ENCODE measurements at regions not wholly inside any gene's neighbourhood (a gene's known extent, or its start where the extent isn't known, plus 50 kb on each side); places are given as distances from the start of the nearest gene placed in this dataset.

- DNase-seq (ENCODE audit: low read depth in 2 of 2), result no peak
These were observed 570.7 kb downstream of the CAAP1 start for GRCh38 chr9:26321935-26322334.

- DNase-seq (ENCODE audit: low read depth in 2 of 2), result no peak
These were observed 572.7 kb downstream of the CAAP1 start for GRCh38 chr9:26319859-26320258.

GRCh38 chr9:26313108-26313507 is 579.5 kb downstream of the CAAP1 start:
- DNase-seq (ENCODE audit: low read depth in 2 of 2), result no peak

GRCh38 chr9:26311463-26311995 is 581.1 kb downstream of the CAAP1 start:
- DNase-seq (ENCODE audit: low read depth in 2 of 2), result no peak

GRCh38 chr9:26310294-26310693 is 582.3 kb downstream of the CAAP1 start:
- no peak for DNase-seq (ENCODE audit: low read depth in 2 of 2)

GRCh38 chr9:26308328-26308727 is 584.3 kb downstream of the CAAP1 start:
- no peak for DNase-seq (ENCODE audit: low read depth in 2 of 2)

GRCh38 chr9:26301659-26302058 is 590.9 kb downstream of the CAAP1 start:
- no peak for DNase-seq (ENCODE audit: low read depth in 2 of 2)

GRCh38 chr9:26301046-26301445 is 591.6 kb downstream of the CAAP1 start:
- no peak for DNase-seq (ENCODE audit: low read depth in 2 of 2)

- DNase-seq (ENCODE audit: low read depth in 2 of 2), result no peak
These were observed 595.6 kb downstream of the CAAP1 start for GRCh38 chr9:26296910-26297572.

GRCh38 chr9:26292943-26293342 is 599.7 kb downstream of the CAAP1 start:
- no peak for DNase-seq (ENCODE audit: low read depth in 2 of 2)

GRCh38 chr9:26271495-26272122 is 593.4 kb upstream of the TUSC1 start:
- DNase-seq (ENCODE audit: low read depth in 2 of 2), result no peak

- no peak for DNase-seq (ENCODE audit: low read depth in 2 of 2)
These were observed 588.0 kb upstream of the TUSC1 start for GRCh38 chr9:26266146-26266793.

- no peak for DNase-seq (ENCODE audit: low read depth in 2 of 2)
These were observed 586.7 kb upstream of the TUSC1 start for GRCh38 chr9:26264709-26265601.

- DNase-seq (ENCODE audit: low read depth in 2 of 2), result no peak
These were observed 585.2 kb upstream of the TUSC1 start for GRCh38 chr9:26263478-26263877.

GRCh38 chr9:26262421-26263107 is 584.3 kb upstream of the TUSC1 start:
- no peak for DNase-seq (ENCODE audit: low read depth in 2 of 2)

- DNase-seq (ENCODE audit: low read depth in 2 of 2), result peak; percentile 23 to 35
These were observed 583.5 kb upstream of the TUSC1 start for GRCh38 chr9:26261503-26262330.

- peak in 1 of 2 donors; percentile 6 for DNase-seq (ENCODE audit: low read depth in 2 of 2)
These were observed 582.0 kb upstream of the TUSC1 start for GRCh38 chr9:26260238-26260637.

- DNase-seq (ENCODE audit: low read depth in 2 of 2), result no peak
These were observed 569.6 kb upstream of the TUSC1 start for GRCh38 chr9:26247861-26248260.

GRCh38 chr9:26244661-26245451 is 566.6 kb upstream of the TUSC1 start:
- DNase-seq (ENCODE audit: low read depth in 2 of 2), result no peak
